Cardiac muscle cell (in vitro differentiated cells and primary cell): ENCODE measurements at regions not wholly inside any gene's neighbourhood (a gene's known extent, or its start where the extent isn't known, plus 50 kb on each side); places are given as distances from the start of the nearest gene placed in this dataset.

ENCODE experiments used
- DNase-seq, 2 donors: peaks; one replicate each; pipeline versions ENCODE4 v3.0.0 to v3.0.0-alpha.2; 2010 to 2017; ENCODE audit warnings: low read depth in 1 of 2, low spot score in 1 of 2
- H3K27ac ChIP-seq: fragments of 200-600 bp; sonication (generic); 2 replicates; pipeline ENCODE4 v1.5.1; 2016
- H3K27me3 ChIP-seq: fragments of 200-600 bp; sonication (generic); 2 replicates; pipeline ENCODE4 v1.6.0; 2016; ENCODE audit warnings: control low read depth
- H3K36me3 ChIP-seq: fragments of 200-600 bp; sonication (generic); 2 replicates; pipeline ENCODE4 v1.5.1; 2016; ENCODE audit warnings: control low read depth
- H3K4me1 ChIP-seq: fragments of 200-600 bp; sonication (generic); 2 replicates; pipeline ENCODE4 v1.8.1; 2017; ENCODE audit warnings: low read depth, mild to moderate bottlenecking, mixed run types
- H3K4me3 ChIP-seq: fragments of 200-600 bp; sonication (generic); 2 replicates; pipeline ENCODE4 v1.5.1; 2016; ENCODE audit warnings: mild to moderate bottlenecking
- H3K9me3 ChIP-seq: fragments of 200-600 bp; sonication (generic); 2 replicates; pipeline ENCODE4 v1.5.1; 2017; ENCODE audit warnings: low read depth, mild to moderate bottlenecking, control low read depth
- TF ChIP-seq, protein P1 (sequence below): IDR thresholded peaks from 2 replicates; pipeline ENCODE4 v1.5.1; 2012; ENCODE audit warnings: low read depth, mild to moderate bottlenecking, low read length

DNA sequence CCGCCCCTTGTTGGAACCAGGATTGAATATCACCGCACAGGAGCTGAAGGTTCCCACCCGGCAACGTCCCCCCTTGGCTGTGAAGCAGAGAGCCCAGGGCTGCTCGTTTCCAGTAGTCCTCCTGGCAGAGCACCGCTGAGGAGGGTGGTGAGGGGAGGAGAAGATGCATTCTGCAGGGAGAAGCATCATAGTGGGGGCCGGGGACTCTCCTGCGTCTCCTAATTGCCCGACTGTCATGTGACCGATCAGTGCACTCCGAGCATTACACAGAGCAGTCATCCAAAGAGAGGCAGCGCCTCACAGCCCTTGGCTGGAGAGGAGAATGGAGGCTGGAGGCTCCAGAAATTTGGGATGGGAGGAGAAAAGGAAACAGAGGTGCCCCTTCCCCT is 85.0 kb upstream of the SEPTIN5 start:
- no peak for DNase-seq
- no peaks in the 10 kb centered on the region for H3K9me3 ChIP-seq
- H3K27ac ChIP-seq: no peak overlapping the region
- TF ChIP-seq, protein P1, sequence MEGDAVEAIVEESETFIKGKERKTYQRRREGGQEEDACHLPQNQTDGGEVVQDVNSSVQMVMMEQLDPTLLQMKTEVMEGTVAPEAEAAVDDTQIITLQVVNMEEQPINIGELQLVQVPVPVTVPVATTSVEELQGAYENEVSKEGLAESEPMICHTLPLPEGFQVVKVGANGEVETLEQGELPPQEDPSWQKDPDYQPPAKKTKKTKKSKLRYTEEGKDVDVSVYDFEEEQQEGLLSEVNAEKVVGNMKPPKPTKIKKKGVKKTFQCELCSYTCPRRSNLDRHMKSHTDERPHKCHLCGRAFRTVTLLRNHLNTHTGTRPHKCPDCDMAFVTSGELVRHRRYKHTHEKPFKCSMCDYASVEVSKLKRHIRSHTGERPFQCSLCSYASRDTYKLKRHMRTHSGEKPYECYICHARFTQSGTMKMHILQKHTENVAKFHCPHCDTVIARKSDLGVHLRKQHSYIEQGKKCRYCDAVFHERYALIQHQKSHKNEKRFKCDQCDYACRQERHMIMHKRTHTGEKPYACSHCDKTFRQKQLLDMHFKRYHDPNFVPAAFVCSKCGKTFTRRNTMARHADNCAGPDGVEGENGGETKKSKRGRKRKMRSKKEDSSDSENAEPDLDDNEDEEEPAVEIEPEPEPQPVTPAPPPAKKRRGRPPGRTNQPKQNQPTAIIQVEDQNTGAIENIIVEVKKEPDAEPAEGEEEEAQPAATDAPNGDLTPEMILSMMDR: no peak
- no peaks in the 10 kb centered on the region for H3K27me3 ChIP-seq
- no peaks in the 10 kb centered on the region for H3K4me1 ChIP-seq
- H3K36me3 ChIP-seq: no peaks in the 10 kb centered on the region
- H3K4me3 ChIP-seq: no peak overlapping the region

DNA sequence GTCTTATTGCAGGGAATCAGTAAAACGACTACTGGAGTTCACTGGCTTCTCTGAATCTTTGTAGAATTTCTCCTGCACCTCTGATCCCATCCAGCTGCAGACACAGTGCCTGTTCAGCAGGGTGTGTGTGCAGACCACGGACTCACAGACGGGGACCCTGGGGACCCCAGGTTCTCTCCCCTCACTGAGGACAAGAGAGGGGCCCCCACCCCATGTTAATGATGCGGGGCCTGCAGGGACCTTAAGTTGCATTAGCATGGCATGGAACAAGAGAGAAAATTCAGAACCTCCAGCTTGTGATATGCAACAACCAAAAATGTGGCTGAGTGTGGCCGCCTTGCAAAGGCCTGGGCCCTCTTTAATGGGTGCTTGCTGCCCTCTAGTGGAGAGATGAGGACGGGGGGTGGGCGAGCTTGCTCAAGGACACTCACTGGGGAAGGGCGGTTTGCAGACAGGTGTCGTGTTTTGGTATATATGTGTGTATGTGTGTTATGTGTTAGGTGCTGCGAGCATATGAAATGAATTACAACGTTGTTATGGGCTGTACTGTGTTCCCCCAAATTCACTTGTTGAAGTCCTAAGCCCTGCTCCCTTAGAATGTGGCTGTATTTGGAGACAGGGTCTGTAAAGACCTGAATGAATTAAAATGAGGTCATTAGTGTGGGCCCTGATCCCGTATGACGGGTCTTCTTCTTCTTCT is 84.4 kb upstream of the SEPTIN5 start:
- no peak overlapping the region for H3K27ac ChIP-seq
- no peaks in the 10 kb centered on the region for H3K9me3 ChIP-seq
- H3K4me3 ChIP-seq: no peak overlapping the region
- H3K4me1 ChIP-seq: no peaks in the 10 kb centered on the region
- peak; percentile 85 to 90 for DNase-seq
- TF ChIP-seq, protein P1: peak; percentile 97
- no peaks in the 10 kb centered on the region for H3K36me3 ChIP-seq
- H3K27me3 ChIP-seq: no peaks in the 10 kb centered on the region

DNA sequence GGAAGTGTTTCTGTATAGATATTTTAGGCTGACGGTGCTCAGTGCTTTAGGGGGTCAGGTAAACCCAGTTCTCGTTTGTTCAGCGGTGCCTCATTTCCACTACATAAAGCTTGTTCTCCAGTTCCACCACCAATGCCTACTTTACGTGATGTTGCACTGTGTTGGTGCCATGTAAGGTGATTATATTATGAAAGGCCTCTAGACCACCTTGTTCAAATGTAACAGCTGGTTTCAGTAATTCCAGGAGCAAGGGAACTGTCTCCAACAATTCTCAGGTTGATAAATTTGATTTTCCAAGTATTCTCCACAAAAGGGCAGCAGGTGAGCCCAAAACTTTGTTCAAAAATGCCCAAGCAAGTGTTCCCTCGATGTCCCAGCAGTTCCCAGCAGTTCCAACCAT is 83.7 kb upstream of the SEPTIN5 start:
- no peak for DNase-seq
- Histone ChIP-seq H3K27me3 (no peaks in the 10 kb centered on the region), H3K36me3 (no peaks in the 10 kb centered on the region), H3K4me1 (no peaks in the 10 kb centered on the region), H3K27ac (no peak overlapping the region), H3K9me3 (no peaks in the 10 kb centered on the region), H3K4me3 (no peak overlapping the region)
- TF ChIP-seq, protein P1: no peak

DNA sequence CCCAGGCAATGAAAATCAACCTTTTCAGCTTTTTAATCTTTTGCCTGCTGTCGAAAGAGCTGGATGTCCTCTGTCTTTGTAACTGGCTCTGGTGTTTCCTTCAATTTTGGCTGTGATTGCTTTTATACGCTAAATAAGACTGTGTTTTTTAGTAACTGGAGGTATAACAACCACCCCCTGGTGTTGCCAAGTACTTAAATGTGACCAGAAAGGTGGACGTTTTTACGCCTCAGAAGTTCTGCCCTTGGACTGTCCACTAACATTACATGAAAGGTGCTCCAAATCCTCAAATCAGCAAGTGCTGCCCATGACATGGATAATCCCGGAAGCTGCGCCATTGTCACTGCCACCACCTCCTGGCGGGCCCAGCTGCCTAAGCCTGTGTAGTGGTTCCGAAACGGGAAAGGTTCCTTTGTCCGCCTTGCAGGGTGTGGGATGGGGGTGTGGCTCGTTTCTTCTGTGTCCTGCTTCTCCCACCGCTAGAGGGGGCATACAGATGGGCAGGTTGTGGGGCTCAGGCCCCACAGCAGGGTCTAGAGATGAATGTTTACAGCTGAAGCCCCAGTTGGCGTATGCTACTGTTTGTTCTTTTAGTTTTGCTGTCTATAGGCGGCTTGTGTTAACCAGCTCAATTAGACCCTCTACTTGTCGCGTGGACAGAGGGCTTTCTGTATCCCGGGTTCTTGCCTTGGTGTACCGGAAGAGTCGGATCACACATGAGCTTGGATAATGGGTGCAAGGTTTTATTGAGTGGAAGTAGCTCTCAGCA is 82.2 kb upstream of the SEPTIN5 start:
- H3K9me3 ChIP-seq: no peaks in the 10 kb centered on the region
- H3K27me3 ChIP-seq: no peaks in the 10 kb centered on the region
- TF ChIP-seq, protein P1: peak; percentile 69
- no peaks in the 10 kb centered on the region for H3K36me3 ChIP-seq
- peak; percentile 36 to 56 for DNase-seq
- H3K4me1 ChIP-seq: no peaks in the 10 kb centered on the region
- no peak overlapping the region for H3K4me3 ChIP-seq
- no peak overlapping the region for H3K27ac ChIP-seq

DNA sequence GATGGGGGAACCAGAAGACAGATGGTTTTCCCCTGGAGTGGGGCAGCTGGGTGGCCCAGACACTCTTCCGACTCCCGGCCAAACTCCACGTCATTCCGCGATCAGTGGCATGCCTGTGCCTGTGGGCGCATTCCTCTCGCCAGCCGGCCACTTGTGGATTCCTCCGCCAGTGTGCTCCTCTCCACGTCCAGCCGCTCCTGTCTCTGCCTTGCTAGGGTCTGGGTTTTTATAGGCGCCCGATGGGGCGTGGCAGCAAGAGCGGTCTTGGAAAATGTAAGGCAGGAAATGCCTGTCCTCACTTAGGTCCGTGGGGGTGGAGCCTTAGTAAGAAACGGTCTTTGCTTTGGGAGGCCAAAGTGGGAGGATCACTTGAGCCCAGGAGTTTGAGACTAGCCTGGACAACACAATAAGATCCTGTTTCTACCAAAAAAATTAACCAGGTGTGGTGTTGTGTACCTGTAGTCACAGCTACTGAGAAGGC is 81.6 kb upstream of the SEPTIN5 start:
- H3K4me3 ChIP-seq: no peak overlapping the region

More for the DNA sequence above, 81.6 kb upstream of the SEPTIN5 start:
- TF ChIP-seq, protein P1: no peak
- H3K4me1 ChIP-seq: no peaks in the 10 kb centered on the region
- H3K27me3 ChIP-seq: no peaks in the 10 kb centered on the region
- no peaks in the 10 kb centered on the region for H3K36me3 ChIP-seq
- no peak for DNase-seq
- H3K9me3 ChIP-seq: no peaks in the 10 kb centered on the region
- H3K27ac ChIP-seq: no peak overlapping the region
